ENCODE measurements at regions not wholly inside any gene's neighbourhood (a gene's known extent, or its start where the extent isn't known, plus 50 kb on each side); places are given as distances from the start of the nearest gene placed in this dataset.

- TF ChIP-seq CBX2 (IDR thresholded peaks at IDR 0.05; ENCODE audit: borderline replicate concordance, low read depth): no peak
- no peak for TF ChIP-seq HMGXB4 (CRISPR knock-in tag; IDR thresholded peaks at IDR 0.05; ENCODE audit: borderline replicate concordance)
- no peak for TF ChIP-seq MYC (IDR thresholded peaks at IDR 0.05; ENCODE audit: borderline replicate concordance, low read length)
Measured at GRCh38 chr1:238980053-238980452, 406.3 kb upstream of the CHRM3 start.
